ENCODE measurements at regions not wholly inside any gene's neighbourhood (a gene's known extent, or its start where the extent isn't known, plus 50 kb on each side); places are given as distances from the start of the nearest gene placed in this dataset.
"Not testable (repeated sequence)": the region's sequence is repeated elsewhere in the genome, so short reads cannot be mapped to it uniquely, and the experiment has no call there.

DNA sequence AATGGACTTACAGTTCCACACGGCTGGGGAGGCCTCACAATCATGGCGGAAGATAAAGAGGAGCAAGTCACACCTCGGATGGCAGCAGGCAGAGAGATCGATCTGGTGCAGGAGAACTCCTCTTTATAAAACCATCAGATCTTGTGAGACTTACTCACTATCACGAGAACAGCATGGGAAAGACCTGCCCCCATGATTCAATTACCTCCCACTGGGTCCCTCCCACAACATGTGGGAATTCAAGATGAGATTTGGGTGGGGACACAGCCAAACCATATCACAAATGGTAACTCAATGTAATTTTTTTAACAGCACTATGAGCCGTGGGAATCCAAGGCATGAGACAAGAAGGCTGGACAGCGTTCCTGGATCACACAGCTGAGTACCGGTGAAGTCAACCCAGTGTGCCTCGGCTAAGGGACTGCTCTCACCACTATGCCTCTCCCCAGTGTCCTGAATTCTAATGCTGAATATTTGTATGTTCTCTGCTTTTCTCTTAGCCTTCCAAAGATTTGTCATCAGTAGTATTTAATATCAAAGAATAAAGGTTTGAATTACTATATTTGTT lies 84.3 kb downstream of the IRS2 start:
- DNase-seq = not testable (repeated sequence)

DNA sequence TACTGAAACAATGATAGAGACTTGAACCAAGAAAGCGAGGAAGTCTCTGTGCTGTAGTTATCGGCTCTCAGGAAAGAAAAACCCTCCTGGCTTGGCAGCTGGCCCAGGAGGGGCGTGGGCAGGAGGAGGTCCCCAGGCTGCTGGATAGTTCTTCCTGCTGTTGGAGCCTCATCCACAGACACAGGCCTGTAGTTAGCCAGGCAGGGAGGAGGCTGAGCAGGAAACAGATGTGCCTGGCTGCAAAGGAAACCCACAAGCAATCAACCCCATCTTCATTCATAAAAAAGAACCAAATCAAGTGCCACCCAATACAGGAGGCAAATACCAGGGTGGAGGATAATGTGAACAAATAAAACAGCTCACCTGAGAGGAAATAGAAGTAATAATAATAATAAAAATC lies 86.2 kb downstream of the IRS2 start:
- no peak for DNase-seq

DNA sequence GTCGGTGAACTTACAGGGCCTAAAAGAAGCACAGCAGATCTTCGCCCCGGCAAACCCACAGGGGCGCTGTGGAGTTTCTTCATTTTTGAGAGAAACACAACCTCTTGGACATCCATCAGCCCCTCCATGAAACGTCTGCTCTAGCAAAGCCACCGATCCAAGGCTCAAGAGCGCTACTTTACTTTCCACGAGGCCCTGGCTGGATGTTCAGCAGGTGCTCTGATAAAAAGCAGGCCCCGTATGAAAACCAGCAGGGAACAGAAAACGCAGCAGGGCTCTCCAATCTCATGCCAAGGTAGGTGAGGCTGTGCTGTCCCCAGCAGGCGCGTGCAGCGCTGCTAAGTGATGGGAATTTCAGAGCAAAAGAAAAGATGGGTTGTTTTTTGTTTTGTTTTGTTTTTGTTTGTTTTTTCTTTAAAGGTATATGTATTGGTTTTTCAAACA lies 86.7 kb downstream of the IRS2 start:
- DNase-seq = no peak

DNA sequence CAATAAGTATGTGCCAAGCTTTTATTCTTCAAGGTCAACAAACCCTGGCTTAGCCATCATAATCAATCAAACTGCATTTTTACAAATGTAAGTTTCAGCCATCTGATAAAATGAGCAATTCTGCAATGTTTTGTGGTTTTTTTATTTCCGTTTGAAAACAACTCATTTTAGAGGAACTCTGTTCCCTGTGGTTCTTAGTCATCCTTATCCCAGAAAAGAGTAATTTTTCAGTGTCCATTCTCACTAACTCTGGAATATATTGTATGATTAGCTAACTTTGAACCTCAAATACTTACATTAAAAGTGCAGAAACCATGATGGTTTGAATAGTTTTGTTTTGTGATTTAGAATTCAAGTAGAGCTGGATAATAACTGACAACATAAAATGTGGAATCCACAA lies 87.6 kb downstream of the IRS2 start:
- DNase-seq = no peak

DNA sequence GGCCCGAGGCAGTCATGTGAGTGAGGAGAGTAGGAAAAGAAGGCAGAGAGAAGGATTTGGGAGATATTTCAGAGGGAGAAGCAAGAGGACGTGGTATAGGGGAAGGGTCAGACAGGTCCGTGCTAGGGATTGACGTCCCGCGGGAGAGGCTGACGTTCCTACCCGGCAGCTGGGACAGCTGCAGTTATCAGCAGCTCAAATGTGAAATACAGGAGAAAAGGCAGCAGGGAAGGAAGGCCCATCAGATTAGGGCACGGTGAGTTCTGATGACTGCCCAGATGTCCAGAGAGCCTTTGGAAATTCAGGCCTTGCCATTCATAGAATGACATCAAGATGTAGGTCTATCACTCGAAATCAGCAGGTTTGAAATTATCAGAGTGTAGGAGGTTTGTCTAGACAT lies 88.4 kb downstream of the IRS2 start:
- DNase-seq = no peak

DNA sequence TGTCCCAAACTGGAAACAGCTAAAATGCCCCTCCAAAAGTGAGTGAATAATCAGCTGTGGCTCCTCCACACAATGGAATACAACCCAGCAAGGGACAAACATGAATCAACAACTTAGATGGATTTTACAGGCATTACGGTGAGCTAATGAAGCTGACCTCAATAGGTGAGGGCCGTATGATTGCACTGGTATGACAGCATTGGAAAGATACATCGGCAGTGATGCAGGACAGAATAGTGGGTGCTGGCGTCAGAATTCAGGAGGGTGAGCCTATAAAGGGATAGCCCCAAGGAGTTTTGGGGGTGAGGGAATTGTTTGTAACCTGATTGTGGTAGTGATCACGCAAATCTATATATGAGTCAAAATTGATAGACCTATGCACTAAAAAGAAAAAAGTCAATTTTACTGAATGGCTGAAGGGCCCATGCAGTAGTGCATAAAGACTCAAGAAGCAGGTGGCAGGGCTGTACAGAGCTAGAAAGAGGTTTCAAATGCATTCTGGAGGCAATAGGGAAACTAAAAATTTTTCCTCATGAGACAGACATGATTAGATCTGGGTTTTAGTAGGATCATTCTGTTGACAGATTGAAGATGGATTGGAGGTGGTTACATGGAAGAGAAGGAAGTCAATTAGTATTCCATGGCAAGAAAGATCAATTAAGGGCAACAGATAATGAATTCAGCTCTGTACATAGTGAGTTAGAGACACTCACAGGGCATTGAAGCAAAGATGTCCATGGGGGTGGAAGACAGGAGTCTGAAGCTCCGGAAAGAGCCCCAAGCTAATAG lies 90.8 kb downstream of the IRS2 start:
- DNase-seq = no peak

DNA sequence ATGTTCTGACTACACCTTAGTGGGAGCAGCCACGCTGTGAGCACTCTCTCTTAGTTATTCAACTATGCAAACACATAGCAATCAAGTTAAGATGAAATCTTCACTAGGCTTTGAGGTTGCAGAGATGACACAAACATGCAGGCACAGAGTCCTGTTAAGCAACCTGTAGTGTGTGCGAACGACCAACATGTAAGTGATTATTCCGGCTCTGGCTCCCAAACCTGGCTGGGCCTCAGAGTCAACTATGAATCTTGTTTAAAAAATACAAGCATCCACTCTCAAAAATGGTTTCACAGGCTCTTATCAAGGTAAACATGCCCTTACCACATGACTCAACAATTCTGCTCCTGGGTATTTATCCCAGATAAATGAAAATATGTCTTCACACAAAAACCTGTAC lies 91.4 kb downstream of the IRS2 start:
- DNase-seq = no peak

DNA sequence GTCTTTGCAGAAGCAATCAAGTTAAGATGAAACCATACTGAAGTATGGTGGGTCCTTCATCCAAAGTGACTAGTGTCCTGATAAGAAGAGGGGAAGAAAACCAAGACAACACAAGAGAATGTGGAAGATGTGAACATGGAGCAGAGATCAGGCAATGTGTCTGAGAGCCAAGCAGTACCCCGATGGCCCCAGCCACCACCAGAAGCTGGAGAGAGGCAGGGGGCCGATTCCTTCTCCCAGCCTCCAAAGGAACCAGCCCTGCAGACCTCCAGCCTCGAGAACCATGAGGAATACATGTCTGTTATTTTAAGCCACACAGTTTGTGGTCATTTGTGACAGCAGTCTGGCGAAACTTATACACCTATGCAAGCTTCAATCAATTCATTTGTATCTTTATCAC lies 93.2 kb downstream of the IRS2 start:
- DNase-seq = no peak

DNA sequence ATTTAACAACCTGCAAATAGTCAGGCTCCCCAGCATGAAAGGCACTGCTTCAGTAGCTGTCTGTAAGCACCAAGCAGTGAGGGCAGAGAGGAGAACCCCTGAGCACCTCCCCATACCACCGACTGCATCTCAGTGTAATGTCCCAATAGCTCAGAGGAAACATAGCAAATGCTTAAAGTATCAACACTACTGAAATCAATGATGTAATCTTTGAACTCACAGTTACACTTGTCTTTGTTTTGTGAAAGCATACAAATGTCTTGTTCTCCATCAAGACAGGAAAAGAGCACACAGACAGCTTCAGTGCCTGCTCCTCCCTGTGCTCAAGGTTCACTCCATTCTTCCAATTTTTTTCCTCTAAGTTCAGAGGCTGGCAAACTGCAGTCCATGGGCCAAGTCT lies 94.7 kb downstream of the IRS2 start:
- no peak for DNase-seq

DNA sequence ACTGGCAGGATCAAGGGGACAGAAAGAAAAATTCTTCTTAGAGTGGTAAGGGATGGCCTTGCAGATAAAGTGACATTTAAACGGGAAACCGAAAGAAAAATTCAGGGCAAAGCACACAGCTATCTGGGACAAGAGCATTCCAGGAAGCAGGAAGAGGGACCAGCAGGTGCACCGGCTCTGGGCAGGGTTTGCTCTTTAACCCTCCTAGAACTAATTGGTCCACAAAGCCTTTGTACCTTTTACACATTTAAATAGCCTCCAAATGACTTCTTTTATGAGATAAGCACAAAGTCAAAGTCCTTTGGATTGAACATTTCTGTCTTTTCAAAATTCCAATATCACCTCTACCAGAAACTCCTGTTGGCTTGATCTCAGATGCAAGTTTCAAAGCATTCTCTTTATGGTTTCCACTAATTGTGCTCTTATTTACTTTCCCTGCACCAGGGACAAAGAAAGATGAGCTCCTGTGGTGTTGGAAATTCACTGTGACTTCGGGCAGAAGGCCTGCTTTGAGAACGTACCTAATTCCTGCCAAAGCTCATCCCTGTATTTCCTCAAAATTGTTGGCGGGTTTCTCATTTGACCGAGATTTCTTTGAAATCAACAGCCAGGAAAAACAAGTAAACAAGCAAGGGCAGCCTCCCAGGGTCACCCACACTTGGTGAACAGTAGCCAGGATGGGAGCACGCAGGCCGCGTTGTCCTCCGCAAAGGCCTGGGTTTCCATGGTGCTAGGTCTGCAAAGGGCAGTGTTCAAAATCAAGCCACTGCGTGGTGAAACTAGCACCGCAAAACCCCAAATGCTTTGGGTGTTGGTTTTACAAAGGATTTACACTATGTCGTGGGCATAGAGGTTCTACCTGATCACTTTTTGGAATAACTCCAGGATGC lies 98.6 kb downstream of the IRS2 start:
- DNase-seq = no peak

DNA sequence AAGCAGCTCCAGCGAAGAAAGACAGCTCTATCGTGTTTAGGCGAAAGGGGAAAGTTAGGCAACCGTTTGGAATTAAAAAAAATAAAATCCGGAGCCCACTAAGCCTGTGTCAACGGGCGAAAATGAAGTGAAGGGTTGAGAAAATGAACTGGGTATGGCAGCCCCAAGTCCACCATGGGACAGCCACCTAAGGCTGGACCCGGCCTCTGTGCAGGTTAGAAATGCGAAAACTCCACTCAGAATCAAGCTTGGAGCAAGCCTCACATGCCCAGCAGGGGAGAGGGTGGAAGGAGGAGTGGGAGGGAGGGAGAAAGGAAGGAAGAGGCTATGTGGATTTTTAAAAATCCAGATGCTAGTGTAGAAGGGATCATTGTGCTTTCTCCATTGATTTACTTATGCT lies 101.2 kb downstream of the IRS2 start:
- no peak for DNase-seq

DNA sequence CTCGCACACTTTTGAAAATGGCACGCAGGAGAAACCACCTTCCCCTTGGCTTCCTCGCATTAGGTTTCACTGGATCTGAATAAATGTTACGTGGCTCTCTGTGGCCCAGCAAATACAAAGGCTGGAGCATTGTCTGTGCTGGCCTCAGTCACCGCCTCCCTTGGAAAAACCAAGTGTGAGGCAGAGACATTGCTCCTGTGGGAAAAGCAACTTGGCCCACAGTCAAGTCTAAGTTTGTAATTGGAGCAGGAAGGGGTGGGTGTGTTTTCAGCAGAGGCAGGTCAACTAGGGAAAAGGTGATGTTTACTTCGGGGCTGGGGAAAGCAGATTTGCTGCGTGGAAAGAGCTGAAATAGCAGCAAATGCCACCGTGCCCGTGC lies 101.6 kb downstream of the IRS2 start:
- DNase-seq = no peak

DNA sequence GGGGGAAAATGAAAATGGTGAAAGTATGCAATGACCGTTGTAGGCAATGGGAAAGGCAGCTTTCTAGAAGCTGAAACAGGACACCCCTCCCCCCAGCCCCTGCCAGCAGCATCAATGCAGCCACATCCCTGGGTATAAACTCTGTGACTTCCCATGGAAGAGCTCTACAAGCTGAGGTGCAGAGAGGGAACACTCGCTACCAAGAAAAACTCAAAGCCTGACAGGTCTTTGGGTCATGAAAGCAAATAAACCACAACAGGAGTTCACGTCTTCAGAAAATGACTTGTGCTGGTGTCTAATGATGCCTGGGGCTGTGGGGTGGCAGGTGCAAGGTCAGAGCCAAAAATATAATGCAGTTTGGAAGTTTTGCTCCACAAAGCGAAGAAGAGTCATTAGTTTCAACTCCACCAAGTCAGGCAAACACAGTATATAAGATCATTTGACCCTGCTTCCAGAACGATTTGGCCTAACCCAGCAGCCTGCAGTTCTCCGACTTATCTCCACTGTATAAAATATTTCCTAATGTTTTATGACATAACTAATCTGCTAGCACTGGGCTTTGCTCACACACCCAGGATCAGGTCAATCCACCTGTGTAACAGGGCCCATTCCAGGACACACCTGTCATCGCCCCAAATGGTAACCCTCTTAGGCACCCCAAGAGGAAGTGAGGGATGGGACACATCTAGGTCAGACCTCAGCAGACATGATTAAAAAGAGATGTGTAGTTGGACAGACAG lies 102.1 kb downstream of the IRS2 start:
- DNase-seq = no peak

DNA sequence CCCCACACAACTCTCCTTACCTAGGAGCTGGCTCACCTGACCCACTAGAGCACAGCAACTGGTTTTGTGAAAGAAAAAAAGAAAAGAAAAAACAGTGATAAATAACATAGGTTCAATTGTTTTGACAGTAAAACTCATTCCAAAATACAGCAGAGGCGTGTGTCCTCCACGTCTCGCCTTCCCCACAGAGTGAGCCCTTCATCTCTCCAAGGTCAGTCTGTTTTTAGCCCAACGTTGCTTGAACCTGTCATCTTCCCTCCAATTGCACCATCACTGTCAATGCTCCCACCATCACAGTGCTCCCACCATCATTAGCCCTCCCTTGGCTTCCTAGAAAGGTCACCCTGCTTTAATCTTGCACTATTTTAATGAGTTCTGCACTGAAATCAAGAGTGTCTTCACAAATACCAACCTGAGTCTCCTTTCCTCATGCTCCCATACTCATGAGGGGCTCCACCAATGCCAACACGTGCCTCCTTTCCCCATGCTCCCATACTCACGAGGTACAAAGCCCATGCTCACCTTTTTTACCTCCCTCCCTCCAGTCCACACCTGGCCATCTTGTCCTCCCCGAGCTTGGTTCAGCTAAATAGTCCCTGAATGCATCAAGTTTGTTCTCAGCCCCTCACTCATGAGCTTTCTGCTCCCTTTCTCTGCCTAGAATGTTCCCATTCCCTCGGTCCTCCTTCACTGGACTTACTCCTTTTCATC lies 103.7 kb downstream of the IRS2 start:
- DNase-seq = no peak

DNA sequence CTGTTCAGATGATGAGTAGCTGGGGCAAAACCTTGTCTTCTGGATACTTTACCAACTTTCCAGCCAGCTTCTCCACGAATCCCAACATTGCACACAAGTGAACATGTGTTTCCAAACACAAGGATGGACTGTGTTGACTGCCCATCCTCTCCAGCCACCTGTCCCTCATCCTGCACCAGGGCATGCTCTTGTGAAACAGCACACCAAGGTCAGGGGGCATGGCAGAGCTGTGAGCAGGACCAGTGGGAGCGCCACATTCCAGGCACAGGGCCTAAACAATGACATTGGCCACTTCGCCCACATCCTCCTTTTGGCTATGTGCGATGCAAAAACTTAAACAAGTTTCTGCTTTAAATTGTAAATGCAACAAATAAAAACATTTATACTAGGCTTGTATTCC lies 105.5 kb downstream of the IRS2 start:
- DNase-seq = no peak

DNA sequence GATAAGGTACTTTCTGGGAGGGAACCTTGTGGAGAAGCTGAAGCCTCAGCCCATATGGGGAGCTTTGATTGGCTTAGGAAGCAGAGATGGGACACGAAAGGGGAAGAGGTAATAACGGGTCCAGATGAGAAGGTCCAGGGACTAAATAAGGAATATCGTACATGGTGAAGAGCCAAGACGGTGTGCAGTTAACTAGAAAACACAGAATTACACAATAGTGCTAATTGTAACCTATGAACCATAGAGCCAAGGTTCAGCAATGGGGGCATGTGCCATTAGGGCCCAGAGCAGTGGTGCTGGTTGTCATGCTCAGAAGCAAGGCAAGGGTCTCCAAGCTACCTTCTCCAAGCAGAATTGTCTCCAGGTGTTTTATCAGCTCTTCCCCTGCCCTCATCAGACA lies 106.1 kb downstream of the IRS2 start:
- DNase-seq = no peak

DNA sequence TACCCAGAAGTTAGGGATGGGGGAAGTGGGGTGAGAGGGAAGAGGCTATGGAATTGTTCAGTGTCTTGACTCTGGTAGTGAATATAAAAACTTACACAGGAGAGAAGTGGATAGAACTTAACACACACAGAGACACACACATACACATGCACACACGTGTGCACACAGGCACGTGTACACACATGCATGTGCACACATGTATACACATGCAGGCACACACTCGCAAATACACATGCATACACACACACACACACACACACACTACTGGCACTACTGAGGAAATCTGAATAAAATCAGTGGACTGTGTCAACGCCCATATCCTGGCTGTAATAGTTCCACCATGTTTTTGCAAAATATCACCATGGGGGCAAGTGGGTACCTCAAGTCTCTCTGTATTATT lies 107.9 kb downstream of the IRS2 start:
- no peak for DNase-seq

DNA sequence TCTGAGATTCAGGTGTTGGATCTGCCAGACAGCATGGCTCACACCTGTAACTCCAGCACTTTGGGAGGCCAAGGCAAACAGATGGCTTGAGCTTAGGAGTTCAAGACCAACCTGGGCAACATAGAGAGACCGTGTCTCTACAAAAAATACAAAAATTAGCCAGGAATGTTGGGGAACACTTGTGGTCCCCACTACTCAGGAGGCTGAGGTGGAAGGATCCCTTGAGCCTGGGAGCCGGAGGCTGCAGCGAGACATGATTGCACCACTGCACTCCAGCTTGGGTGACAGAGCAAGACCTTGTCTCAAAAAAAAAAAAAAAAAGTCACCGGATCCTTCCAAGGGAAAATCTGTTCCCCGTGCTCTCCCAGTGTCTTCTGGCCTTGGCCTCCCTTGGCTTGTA lies 109.2 kb downstream of the IRS2 start:
- DNase-seq = no peak

DNA sequence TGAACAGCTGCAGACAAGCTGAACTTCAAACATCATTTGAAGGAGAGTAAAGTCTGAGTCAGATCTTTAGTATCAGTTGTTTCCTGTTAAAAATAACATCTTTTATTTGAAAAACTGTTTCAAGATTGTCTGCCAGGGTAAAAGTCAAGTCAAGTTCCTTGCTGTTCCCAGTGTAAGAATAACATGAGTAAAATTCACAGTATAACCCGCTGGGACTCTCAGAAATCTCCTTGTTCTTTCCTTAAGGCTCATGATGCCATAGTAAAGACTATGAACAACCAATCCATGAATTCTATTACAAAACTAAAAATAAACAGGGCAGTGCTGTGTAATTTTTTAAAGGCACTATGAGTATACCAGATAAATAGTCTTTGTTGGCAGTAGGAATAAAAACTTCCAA lies 112.9 kb downstream of the IRS2 start:
- no peak for DNase-seq

DNA sequence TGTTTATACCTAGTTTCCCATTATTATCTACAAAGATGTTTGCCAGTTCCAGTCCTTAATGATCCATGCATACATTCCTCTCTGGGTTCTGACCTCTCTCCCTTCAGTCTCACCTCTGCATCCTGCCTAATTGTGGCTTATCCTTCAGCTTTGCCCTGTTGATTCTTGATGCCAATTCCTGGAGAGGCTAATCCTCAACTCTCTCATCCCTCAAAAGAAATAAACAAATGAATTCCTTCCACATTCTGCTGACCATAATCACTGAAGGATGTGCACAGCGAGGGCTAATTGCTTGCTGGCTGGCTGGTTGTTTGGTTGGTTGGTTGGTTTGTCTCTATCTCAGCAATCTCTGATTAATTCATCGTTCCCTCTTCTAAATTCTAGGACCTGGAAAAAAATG lies 113.8 kb downstream of the IRS2 start:
- DNase-seq = no peak

DNA sequence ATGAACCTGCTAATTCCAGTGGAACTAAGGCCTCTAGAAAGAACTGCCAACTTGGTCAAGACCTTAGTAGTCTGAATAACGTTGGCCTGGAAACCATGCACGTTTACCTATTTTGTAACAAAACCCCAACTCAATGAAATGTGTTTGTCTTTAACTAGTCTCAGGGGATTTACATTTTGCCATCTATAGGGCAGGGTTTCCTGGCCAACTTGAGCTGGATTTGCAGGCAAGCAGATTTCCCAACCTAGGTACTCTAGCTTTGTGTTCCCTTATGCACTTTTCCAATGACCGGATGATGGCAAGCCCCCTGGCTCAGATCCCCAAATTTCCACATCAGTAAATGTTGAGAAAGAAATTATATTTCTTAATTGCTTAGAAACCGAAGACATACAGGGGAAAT lies 114.5 kb downstream of the IRS2 start:
- DNase-seq = no peak

DNA sequence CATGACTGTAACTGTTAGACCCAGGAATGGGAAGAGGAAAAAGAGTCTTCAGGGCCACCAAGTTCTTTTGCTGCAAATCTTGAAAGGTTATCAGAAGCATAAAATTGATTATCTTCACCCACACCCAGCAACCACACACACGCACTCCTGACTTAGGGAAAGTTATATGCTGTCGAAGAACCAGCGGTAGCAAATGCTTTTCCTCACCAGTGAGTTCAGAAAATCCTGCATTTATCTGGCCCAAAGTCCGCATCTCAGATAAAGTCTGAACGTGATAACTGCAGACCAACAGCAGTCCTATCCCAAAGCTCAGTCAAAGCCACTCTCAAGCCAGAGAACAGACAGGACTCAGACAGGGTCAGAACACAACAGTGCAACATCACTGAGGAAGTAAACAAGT lies 115.6 kb downstream of the IRS2 start:
- no peak for DNase-seq

DNA sequence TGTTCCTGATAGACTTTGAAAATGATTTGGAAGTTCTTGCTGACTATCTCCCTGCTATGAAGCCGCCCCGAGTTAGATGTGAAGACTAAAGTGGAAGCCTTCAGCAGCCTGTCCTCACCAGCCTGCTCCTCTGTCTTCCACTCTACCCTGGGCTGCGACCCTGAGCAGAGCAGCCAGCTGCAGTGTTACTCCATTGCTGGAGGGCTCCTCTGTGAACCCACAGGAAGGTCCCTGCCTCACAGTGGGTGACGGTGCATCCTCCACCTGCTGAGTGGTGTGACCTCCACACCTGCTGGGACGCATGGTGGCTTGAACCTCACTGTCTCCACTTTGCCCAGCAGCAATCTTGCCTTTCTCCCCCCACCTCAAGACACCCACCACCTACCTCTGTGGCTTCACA lies 116.4 kb downstream of the IRS2 start:
- no peak for DNase-seq
